Putamen (tissue), 1 donor: ENCODE measurements at regions not wholly inside any gene's neighbourhood (a gene's known extent, or its start where the extent isn't known, plus 50 kb on each side); places are given as distances from the start of the nearest gene placed in this dataset.

Experiments
- DNase-seq: peaks from one replicate; pipeline ENCODE4 v3.0.0-alpha.2; 2016; ENCODE audit warnings: low spot score

DNA sequence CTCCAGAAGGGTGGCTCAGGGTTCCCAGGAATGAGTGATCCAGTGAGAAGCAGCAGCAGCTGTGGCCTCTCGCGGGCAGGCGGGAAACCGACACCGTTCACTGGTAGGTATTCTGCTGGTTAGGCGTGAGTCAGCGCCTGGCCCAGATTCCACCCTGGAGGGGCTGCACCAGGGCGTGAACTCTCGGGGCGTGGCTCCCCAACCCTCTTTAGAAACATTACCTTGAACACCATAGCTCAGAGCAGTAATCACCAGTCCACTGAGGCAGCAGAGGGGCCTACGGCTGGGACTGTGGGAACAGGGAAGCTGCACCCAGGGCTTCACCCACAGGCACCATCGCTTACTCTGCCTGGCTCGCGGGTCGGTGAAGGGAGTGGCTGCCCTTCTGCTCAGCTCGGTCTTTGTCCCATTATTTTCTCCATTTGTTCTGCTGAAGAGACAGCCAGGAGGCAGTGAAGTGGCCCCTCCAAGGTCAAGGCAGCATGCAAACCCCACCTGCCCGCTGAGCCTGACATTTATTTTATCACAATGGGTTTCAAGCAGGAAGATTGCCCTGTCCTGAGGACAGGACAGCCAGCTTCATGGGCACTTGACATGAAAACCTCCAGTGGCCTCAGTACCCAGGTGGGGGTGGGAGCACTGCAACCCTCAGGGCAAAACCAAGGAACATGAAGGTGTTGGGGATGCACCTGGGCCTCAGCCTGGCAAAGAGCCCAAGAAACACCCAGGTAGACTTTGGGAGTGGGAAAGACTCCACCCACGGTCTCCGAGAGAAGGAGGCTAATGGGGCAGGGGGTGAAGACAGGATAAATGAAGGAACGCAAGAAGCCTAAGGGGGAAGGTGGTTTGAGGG, 51.0 kb upstream of the CD93 start:
- DNase-seq, result no peak

DNA sequence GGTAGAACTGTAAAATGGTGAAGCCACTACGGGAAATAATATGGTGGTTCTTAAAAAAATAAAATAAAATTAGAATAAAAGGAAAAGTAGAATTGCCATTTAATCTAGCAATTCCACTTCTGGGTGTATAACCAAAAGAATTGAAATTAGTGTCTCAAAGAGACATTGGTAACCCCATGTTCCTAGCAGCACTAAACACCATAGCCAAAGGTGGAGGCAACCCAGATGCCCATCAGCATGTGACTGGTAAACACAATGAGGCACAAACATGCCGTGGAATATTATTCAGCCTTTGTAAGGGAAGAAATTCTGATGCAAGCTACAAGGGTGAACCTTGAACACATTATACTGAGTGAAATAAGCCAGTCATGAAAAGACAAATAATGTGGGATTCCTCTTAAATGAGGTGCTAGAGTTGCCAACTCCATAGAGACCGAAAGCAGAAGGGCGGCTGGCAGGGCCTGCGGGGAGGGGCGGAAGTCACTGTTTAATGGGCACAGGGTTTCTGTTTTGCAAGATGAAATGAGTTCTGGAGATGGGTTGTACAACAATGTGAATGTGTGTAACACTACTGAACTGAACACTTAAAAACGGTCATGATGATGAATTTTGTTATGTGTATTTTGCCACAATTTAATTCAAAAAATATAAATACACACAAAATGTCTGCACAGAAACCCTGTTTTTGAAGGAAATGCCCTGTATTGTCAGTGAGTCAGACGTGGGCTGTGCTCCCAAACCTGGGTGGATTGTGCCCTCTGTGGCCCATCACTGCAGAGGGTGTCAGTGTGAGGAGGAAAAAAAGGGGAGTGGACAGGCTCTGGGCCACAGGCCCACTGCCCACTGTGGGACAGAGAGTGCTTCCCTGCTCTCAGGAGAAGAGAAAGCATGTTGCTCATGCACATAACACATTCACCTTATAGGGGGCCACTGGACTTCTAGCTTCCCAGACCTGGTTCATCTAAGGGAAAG, 49.6 kb upstream of the CD93 start:
- no peak for DNase-seq
